SW480 (cell line): ENCODE measurements at regions not wholly inside any gene's neighbourhood (a gene's known extent, or its start where the extent isn't known, plus 50 kb on each side); places are given as distances from the start of the nearest gene placed in this dataset.
"Not testable (repeated sequence)": the region's sequence is repeated elsewhere in the genome, so short reads cannot be mapped to it uniquely, and the experiment has no call there.

Source experiments
- DNase-seq: peaks from one replicate; pipeline ENCODE4 v3.0.0-alpha.2; 2016; ENCODE audit warnings: low spot score

DNA sequence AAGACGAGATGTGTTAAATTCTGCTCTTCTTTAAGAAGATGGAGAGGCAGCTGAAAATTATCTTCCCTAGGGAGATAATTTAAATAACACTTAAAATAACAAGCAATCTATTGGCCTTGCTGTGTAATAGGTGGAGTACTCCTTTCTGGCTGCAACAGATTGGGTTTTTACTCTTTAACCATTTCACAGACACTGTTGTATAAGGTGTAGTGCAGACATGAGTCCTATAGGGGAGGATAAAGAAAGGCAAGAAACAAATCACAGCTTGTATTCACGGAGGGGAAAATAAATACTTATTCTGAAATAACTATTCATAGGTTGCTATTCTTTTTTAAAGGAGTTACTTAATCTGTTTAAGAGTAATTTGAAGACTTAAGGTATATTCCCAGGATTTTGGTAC lies 252.0 kb downstream of the ZPLD1 start:
- no peak for DNase-seq

- no peak for DNase-seq
Observed at GRCh38 chr3:102687851-102688555, 253.2 kb downstream of the ZPLD1 start.

GRCh38 chr3:102688556-102688930 lies 253.7 kb downstream of the ZPLD1 start:
- no peak for DNase-seq

- DNase-seq, result no peak
Observed at GRCh38 chr3:102691507-102691906, 256.7 kb downstream of the ZPLD1 start.

DNA sequence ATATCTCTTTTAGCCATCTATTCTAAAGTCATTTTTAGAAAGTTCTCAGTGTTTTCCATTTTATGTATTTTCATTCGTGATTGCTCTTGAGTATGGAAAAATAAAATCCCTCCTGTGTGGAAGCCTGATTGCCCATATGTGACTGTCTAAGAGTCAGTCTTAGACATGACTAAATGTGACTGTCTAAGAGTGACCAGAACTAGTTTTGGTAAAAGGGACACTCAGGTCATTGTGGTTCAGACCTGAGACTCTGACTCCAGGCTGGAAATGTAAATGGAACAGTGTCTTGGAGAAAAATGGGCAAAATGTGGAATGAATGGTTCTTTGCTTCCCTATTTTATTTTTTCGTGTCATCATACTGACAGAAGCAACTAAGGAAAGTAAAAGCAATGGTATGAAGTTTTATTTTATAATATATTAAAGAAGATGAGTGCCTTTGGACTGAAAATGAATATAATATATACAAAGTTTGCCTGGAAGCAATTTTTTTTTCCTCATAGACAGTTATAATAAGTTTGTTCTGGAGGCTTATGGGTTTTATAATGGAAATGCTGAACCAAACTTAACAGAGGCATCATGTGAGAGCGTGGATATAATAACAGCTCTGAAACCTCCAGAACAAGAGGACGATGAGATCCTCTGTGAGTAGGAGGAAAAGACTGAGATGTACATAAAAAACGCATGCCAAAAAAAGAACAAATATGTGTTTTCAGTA lies 264.4 kb downstream of the ZPLD1 start:
- DNase-seq, result no peak

DNA sequence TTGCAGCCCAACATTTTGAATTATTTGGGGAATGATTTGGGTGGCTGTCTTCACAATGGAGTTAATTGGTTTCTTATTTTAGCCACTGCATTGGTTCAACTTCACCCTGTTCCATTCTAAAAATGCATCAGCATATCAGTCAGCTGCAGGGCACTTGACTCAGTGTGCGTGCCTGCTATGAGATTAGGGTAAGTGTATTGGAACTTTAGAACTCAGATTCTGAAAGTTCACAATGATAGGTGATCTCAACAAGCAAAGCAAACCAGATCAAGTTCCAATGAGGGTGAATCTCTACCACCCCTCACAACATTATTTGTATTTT lies 265.0 kb downstream of the ZPLD1 start:
- DNase-seq, result no peak

- DNase-seq, result no peak
Observed at GRCh38 chr3:102712896-102713295, 278.1 kb downstream of the ZPLD1 start.

DNA sequence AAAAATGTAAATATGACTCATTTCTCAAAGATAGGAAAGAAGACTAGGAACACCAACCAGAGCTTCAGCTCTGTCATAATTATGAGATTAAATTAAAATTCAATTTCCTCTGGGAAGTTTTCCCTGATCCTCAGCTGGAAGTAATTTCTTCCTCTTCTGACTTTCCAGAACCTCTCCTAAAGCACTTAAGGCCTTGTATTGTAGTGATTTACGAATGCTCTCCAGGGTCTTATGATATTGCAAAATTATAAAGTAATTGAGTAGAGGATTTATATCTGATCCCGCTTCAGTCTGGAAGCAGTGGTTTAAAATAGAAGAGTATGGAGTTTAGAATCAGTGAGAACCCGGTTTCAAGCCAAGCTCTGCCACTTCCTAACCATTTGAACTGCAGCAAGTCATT lies 279.8 kb downstream of the ZPLD1 start:
- no peak for DNase-seq

GRCh38 chr3:102715030-102715697 lies 280.3 kb downstream of the ZPLD1 start:
- peak; percentile 44 for DNase-seq

DNA sequence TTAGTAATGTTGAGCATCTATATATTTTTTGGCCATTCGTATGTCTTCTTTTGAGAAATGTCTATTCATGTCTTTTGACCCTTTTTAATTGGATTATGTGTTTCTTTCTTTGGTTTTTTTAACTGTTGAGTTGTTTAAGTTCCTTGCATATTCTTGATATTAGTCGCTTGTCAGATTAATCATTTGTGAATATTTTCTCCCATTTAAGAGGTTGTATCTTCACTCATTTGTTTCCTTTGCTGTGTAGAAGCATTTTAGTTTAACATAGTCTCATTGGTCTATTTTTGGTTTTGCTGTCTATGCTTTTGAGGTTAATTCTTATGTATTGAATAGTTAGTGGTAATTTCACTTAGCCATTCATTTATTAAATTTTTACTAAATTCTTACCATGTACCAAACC lies 283.8 kb downstream of the ZPLD1 start:
- no peak for DNase-seq

- no peak for DNase-seq
Observed at GRCh38 chr3:102722317-102722716, 287.5 kb downstream of the ZPLD1 start.

DNA sequence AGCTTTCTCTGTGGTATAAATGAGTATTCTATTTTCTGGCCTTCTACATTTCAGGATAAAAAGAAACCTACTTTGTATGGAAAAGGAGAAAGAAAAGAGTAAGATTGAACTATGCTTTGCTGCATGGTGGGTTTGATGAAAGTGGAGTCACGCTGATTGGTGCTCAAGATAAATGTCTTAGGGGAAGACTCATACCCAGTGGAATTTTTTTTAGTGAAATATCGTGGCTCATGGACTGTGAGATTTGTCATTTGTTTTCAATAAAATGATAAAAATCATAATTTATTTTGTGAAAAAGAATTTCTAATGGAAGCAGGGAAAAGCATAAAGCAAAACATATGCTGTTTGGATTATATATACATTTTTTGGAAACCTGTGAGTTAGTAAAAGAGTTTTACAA lies 292.5 kb downstream of the ZPLD1 start:
- no peak for DNase-seq

DNA sequence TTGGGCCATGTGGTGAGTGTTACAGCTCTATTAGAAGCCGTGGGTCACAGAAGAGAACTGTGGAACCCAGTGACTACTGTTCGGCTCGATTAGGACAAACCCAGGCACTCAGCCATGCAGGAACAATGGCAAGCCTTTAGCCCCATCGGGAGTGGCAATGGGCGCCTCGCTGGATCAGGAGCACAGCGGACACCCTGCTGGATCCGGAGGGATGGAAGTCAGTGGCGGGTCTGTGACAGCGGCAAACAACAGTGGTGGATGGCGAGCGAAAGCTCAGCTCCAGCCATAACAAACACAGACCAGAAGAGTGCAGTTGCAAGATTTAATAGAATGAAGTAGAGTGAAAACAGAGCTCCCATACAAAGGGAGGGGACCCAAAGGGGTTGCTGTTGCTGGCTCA lies 297.8 kb downstream of the ZPLD1 start:
- DNase-seq, result not testable (repeated sequence)

- no peak for DNase-seq
Observed at GRCh38 chr3:102733791-102734563, 299.2 kb downstream of the ZPLD1 start.

DNA sequence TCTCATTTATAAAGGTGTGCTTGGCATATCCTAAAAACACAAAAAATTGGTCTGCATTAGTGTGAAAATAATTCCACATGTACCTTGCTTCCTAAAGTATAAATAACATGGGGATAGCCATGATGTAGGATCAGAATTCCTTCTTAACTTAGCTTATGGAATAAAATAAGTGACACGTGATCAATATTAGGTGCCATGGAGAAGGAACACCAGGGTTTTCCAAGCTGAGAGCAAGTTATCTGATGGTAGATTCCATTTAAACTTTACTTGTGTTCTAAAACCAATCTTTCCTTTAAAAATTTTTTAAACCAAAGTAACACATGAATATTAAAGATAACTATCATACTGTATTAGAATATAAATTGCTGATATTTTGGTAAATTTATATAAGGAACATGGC lies 300.5 kb downstream of the ZPLD1 start:
- no peak for DNase-seq

DNA sequence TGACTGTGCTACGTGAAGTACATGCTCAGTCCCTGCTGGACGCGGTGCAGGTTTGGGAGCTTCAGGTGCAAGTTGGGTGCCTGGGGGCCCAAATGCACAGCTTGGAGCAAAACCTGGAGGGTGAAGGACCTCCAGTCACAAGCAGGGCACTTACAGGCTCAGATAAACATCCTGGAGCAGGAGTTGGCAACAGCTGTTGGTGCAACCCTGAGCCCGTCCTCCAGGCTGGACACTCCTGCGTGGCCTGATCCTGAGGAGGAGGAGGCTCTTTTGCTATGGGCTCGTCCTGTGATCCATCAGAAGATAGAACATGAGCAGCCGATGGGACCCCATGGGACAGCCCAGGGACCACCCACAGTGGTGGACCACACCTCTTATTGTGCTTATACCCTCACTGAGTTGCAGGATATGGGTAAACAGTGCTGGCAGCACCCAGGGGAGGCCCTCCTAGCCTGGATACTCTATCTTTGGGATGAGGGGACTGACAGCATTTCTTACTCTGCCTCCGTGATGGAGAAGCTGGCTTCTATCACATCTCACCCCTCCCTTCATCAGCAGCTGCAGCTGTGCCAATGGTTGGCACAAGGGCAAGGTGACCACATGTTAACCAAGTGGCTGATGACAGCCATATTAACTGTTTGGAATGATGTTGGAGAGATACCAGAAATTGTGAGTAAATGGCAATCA lies 301.6 kb downstream of the ZPLD1 start:
- no peak for DNase-seq

DNA sequence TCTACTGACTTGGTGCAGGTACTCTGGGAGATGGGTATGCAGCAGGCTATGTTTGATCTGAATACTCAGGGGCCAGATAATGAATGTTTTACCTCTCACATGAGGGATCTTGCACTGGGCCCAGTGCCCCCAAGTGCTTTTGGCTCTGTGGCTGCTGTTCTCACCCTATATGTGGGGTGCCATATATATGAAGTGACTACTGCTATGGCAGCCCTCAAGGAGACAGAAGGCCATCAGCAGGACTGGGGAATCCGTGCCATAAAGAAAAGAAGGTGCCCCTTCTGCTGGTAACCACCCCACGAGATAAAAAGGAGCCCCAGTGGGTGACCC lies 302.1 kb downstream of the ZPLD1 start:
- DNase-seq, result no peak

DNA sequence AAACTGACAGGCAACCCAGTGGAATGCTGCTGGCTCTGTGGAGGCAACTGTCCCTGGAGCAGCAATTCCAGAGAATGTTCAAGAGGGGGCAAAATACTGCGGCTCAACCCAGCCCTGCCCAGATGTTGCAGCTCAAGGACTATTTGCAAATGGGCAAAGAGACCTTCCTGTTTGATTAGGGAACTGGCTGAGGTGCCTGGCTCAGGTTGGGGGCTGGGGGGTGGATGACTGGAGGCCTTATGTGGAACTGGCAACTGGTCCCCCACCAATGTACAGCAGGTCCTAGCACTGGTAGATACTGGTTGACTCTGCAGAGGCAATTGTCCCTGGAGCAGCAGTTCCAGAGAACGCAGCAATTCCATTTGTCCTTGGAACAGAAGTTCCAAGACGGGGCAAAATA lies 302.5 kb downstream of the ZPLD1 start:
- no peak for DNase-seq

DNA sequence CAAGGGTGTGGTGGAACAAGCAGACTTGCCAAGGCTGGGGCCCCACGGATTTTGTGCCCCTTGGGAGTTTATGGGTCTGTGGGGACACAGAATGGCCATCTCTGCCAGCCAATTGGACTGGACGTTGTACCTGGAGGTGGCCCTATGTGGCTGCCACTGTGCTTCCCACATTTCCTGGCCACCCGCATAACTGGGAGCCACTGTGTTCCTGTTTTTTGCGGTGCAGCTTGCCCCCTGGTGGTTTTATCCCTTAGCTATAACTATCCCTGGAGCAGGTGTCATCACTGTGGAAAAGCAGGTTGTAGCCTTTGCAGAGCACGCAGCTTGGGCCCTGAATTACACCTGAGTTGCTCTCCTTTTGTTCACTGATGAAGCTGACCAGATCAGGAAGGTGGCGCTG lies 306.3 kb downstream of the ZPLD1 start:
- DNase-seq, result peak; percentile 1

DNA sequence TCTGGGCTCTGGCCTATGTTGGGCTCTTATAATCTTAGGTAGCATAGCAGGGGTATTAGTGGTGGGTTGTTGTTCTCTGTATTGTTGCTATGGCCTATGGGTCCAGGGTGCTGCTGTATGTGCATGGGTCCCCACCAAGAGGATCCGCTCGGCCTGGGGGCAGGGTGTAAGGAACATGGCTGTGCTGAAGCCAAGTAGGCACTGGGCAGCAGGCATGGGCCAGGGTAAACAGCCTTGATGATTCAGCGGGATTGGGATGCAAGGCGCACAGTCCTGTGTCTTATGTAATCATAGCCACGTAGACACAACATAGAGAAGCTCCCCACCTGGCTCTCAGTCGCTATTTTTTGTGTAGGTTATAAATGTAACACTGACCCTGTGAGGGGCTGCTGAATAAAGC lies 306.9 kb downstream of the ZPLD1 start:
- DNase-seq, result no peak

- DNase-seq, result peak; percentile 24
Observed at GRCh38 chr3:102745881-102746280, 311.1 kb downstream of the ZPLD1 start.

- DNase-seq, result no peak
Observed at GRCh38 chr3:102747611-102748010, 312.8 kb downstream of the ZPLD1 start.
